Cardiac muscle cell (in vitro differentiated cells and primary cell): ENCODE measurements at regions not wholly inside any gene's neighbourhood (a gene's known extent, or its start where the extent isn't known, plus 50 kb on each side); places are given as distances from the start of the nearest gene placed in this dataset.
"Not testable (repeated sequence)": the region's sequence is repeated elsewhere in the genome, so short reads cannot be mapped to it uniquely, and the experiment has no call there.

Experiments
- DNase-seq, 2 donors: peaks; one replicate each; pipeline versions ENCODE4 v3.0.0 to v3.0.0-alpha.2; 2010 to 2017; ENCODE audit warnings: low read depth in 1 of 2, low spot score in 1 of 2
- H3K27ac ChIP-seq: fragments of 200-600 bp; sonication (generic); 2 replicates; pipeline ENCODE4 v1.5.1; 2016
- H3K27me3 ChIP-seq: fragments of 200-600 bp; sonication (generic); 2 replicates; pipeline ENCODE4 v1.6.0; 2016; ENCODE audit warnings: control low read depth
- H3K36me3 ChIP-seq: fragments of 200-600 bp; sonication (generic); 2 replicates; pipeline ENCODE4 v1.5.1; 2016; ENCODE audit warnings: control low read depth
- H3K4me1 ChIP-seq: fragments of 200-600 bp; sonication (generic); 2 replicates; pipeline ENCODE4 v1.8.1; 2017; ENCODE audit warnings: low read depth, mild to moderate bottlenecking, mixed run types
- H3K4me3 ChIP-seq: fragments of 200-600 bp; sonication (generic); 2 replicates; pipeline ENCODE4 v1.5.1; 2016; ENCODE audit warnings: mild to moderate bottlenecking
- H3K9me3 ChIP-seq: fragments of 200-600 bp; sonication (generic); 2 replicates; pipeline ENCODE4 v1.5.1; 2017; ENCODE audit warnings: low read depth, mild to moderate bottlenecking, control low read depth
- TF ChIP-seq, protein P1 (sequence below): IDR thresholded peaks from 2 replicates; pipeline ENCODE4 v1.5.1; 2012; ENCODE audit warnings: low read depth, mild to moderate bottlenecking, low read length

DNA sequence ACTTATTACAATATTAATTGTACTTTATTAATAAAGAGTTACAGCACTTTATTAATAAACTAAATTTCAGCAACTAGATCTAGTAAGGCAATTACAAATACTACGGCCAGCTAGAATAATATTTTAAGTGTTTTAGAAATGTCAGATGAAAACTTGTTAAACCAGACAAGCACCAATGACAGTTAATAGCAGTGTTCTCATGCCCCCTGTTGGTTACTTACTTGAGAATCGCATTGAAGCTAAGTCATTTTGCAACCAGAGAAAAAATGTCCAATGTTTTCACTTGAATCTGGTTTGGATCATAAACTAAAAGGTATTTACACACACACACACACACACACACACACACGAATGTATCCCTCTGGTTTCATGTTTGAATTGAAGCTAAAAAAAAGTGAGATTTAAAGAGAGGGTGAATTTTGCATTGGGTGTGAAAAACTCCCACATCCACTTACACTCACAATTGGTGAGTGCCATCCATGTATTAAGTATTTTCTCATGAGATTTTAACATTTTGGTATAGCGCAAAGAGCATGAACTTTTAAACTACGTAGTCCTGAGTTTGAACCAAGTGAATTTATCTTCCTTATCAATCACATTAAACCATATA, 347.7 kb downstream of the ZBBX start:
- DNase-seq, result peak; percentile 55 to 72
- Histone ChIP-seq H3K9me3 (no peaks in the 10 kb centered on the region), H3K27me3 (no peaks in the 10 kb centered on the region), H3K27ac (no peak overlapping the region), H3K4me1 (peaks cover 4% of the 10 kb centered on the region), H3K4me3 (no peak overlapping the region), H3K36me3 (no peaks in the 10 kb centered on the region)
- TF ChIP-seq, protein P1, sequence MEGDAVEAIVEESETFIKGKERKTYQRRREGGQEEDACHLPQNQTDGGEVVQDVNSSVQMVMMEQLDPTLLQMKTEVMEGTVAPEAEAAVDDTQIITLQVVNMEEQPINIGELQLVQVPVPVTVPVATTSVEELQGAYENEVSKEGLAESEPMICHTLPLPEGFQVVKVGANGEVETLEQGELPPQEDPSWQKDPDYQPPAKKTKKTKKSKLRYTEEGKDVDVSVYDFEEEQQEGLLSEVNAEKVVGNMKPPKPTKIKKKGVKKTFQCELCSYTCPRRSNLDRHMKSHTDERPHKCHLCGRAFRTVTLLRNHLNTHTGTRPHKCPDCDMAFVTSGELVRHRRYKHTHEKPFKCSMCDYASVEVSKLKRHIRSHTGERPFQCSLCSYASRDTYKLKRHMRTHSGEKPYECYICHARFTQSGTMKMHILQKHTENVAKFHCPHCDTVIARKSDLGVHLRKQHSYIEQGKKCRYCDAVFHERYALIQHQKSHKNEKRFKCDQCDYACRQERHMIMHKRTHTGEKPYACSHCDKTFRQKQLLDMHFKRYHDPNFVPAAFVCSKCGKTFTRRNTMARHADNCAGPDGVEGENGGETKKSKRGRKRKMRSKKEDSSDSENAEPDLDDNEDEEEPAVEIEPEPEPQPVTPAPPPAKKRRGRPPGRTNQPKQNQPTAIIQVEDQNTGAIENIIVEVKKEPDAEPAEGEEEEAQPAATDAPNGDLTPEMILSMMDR, result peak; percentile 39

DNA sequence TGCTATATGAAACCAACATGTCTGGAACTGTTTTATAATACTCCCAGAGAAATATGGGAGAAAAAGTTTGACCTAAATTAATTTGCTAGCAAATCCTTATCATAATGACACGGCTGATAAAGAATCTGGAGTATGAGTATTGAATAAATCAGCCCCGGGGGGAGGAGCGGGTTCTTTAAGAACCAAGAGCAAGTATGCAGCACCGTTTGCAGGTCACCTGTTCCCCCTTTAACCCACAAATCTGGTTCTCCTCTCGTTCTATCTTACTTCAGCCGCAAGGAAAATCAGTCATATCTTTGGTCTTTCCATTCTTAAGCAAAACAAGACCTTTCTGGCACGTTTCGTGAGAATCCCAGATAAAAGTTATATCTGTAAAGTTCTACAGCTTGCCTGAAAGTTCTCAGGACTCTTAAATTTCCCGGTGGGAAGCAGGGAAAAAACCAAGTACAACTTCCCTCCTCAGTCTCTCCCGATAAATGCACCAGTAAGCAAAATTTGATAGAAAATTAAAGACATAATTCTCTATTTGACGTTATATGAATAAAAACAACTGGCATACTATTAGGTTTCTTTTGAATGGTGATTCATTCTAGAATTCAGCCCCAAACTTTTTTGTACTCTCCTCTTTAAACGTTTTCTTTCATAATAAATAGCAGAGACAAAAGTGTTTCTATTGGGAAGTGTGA, 348.6 kb downstream of the ZBBX start:
- H3K4me3 ChIP-seq, result no peak overlapping the region
- no peaks in the 10 kb centered on the region for H3K27me3 ChIP-seq
- peaks cover 4% of the 10 kb centered on the region for H3K4me1 ChIP-seq
- no peak for DNase-seq
- no peak overlapping the region for H3K27ac ChIP-seq
- no peaks in the 10 kb centered on the region for H3K36me3 ChIP-seq
- no peaks in the 10 kb centered on the region for H3K9me3 ChIP-seq
- TF ChIP-seq, protein P1, result no peak

DNA sequence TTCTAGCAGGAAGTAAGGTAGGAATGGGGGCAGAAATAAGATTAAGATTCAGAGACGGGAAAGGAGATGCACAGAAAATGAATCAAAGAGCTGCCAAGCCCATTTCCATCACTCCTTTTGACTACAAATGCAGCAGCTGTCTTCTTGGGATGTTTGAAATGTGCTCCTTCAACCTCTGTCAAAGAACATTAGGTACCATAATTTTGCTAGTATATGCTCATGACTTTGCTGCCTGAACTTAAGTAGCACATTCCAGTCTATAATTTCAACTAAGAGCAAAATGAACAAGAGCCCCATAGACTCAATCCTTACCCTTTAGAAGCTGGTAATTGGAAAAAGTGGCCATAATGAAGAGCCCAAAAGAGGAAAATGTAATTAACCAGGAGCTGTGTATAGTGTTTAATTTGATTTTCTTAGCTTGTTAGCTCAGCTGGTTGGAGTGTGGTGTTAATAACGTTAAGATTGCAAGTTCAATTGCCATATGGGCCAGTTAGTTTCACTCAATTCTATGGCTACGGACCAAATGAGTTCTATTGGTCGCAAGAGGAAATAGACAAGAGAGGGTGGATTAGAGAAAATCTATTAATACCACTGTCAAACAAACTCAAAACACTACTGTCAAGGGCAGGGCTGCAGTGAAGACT, 349.9 kb downstream of the ZBBX start:
- TF ChIP-seq, protein P1, result no peak
- DNase-seq, result no peak
- H3K36me3 ChIP-seq, result no peaks in the 10 kb centered on the region
- H3K4me1 ChIP-seq, result peaks cover 4% of the 10 kb centered on the region
- H3K9me3 ChIP-seq, result no peaks in the 10 kb centered on the region
- no peak overlapping the region for H3K27ac ChIP-seq
- H3K27me3 ChIP-seq, result no peaks in the 10 kb centered on the region
- no peak overlapping the region for H3K4me3 ChIP-seq

DNA sequence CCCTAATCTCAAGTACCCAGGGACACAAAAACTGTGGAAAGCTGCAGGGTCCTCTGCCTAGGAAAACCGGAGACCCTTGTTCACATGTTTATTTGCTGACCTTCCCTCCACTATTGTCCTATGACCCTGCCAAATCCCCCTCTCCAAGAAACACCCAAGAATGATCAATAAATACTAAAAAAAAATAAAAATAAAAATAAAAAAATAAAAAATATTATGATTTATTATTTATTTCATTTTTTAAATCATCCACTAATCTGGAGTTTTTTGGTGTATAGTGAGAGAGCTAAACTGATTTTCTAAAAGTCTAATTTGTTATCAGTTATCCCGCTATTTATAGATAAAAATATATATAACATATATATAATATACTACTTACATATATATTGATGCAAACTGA, 360.6 kb downstream of the ZBBX start:
- not testable (repeated sequence) for H3K27me3 ChIP-seq, DNase-seq, H3K4me1 ChIP-seq

DNA sequence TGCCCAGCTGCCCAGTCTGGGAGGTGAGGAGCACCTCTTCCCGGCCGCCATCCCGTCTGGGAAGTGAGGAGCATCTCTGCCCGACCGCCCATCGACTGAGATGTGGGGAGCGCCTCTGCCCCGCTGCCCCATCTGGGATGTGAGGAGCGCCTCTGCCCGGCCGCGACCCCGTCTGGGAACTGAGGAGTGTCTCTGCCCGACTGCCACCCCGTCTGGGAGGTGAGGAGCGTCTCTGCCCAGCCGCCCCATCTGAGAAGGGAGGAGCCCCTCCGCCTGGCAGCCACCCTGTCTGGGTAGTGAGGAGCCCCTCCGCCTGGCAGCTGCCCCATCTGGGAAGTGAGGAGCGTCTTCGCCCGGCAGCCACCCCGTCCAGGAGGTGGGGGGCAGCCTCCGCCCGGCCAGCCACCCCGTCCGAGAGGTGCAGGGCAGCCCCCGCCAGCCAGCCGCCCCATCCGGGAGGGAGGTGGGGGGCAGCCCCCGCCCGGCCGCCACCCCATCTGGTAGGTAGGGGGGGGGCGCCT, 361.4 kb downstream of the ZBBX start:
- H3K27me3 ChIP-seq, H3K27ac ChIP-seq, DNase-seq, H3K4me1 ChIP-seq, H3K9me3 ChIP-seq, H3K4me3 ChIP-seq, H3K36me3 ChIP-seq: not testable (repeated sequence)

More for the DNA sequence above, 360.6 kb downstream of the ZBBX start:
- not testable (repeated sequence) for H3K9me3 ChIP-seq, H3K4me3 ChIP-seq, H3K36me3 ChIP-seq, H3K27ac ChIP-seq

DNA sequence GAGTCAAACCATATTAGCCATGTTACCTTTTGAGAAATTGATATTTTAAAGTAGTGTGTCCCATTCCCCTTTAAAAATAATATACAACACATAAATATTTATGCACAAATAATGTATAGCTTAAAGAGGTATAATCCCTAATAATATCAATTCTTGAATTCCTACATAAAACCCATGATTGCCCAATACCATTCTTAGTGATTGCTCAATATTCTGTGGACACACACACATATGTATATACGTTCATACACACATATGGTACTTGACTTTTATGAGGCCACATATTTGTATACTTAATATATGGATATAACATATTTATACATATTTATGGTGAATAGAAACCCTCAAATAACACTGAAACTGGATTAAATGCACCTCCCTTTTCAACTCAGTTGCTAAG, 367.4 kb downstream of the ZBBX start:
- Histone ChIP-seq H3K27me3 (no peaks in the 10 kb centered on the region), H3K36me3 (no peaks in the 10 kb centered on the region), H3K9me3 (no peaks in the 10 kb centered on the region), H3K4me3 (no peak overlapping the region), H3K4me1 (no peaks in the 10 kb centered on the region), H3K27ac (no peak overlapping the region)
- no peak for DNase-seq
- TF ChIP-seq, protein P1, result no peak
